ENCODE measurements at regions not wholly inside any gene's neighbourhood (a gene's known extent, or its start where the extent isn't known, plus 50 kb on each side); places are given as distances from the start of the nearest gene placed in this dataset.

DNA sequence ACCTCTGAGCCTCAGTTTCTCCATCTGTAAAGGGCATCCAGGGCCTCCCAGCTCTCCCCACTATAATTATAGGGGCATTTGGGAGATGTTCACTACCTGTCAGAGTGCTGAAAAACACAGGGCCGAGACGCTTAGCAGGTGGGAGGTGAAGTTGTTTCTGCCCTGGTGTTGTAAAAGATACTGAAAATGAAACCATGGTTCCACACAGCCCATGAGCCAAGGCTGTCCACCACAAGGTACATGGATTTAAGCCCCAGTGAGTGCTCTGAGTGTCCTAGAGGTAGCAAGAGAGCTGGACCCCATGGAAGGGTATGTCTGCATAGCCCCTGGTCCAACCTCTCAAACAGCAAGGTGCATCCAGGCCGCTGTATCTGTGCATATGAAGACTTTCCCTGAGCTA lies 137.5 kb downstream of the C5orf15 start:
- H3K4ac ChIP-seq (ENCODE audit: low read depth, low read length): no peak overlapping the region
- no CpG with 5 or more reads among the region's 3 CpGs for WGBS (ENCODE audit: extremely low coverage, insufficient read length, low lambda C conversion rate)

More for the DNA sequence above, 137.5 kb downstream of the C5orf15 start:
- no peak overlapping the region for H3K27ac Mint-ChIP-seq
- H3K4me1 Mint-ChIP-seq: peaks cover 0 to 4% of the 10 kb centered on the region in 2 experiments; a peak in 1 of 4 replicates
- H3K9ac ChIP-seq (ENCODE audit: extremely low read depth, insufficient read length, low read length): no peak overlapping the region
- H4K5ac ChIP-seq (ENCODE audit: insufficient read length, low read depth, low read length): no peak overlapping the region
- no peak overlapping the region for H2AK5ac ChIP-seq (ENCODE audit: insufficient read length, low read length)
- no peak overlapping the region for H2BK120ac ChIP-seq (ENCODE audit: low read depth, low read length, poor library complexity, severe bottlenecking)
- H3K18ac ChIP-seq (ENCODE audit: insufficient read length, low read depth, low read length): no peak overlapping the region
- H2BK20ac ChIP-seq (ENCODE audit: low read depth, low read length, poor library complexity, severe bottlenecking): no peak overlapping the region
- H3K9me3 Mint-ChIP-seq: peaks cover 3% of the 10 kb centered on the region in 2 experiments; a peak in 3 of 5 replicates
- H3K56ac ChIP-seq (ENCODE audit: insufficient read length, low read depth, low read length): no peak overlapping the region
- H4K8ac ChIP-seq (replicated peaks; ENCODE audit: insufficient read length, low read depth, low read length): no peak overlapping the region
- no peak overlapping the region for H3K23ac ChIP-seq (ENCODE audit: insufficient read length, low read depth, low read length)
- no peaks in the 10 kb centered on the region for H3K27me3 ChIP-seq (ENCODE audit: insufficient read depth, low read length)
- no peak for DNase-seq
- H3K36me3 Mint-ChIP-seq (ENCODE audit: insufficient read depth in 1 of 3, low read depth in 3 of 3): no peaks in the 10 kb centered on the region; a peak in 1 of 7 replicates
- no peak overlapping the region for H3K14ac ChIP-seq (ENCODE audit: insufficient read depth, low read length)
- H3K4me3 Mint-ChIP-seq: no peak overlapping the region
- TF ChIP-seq, protein P1, sequence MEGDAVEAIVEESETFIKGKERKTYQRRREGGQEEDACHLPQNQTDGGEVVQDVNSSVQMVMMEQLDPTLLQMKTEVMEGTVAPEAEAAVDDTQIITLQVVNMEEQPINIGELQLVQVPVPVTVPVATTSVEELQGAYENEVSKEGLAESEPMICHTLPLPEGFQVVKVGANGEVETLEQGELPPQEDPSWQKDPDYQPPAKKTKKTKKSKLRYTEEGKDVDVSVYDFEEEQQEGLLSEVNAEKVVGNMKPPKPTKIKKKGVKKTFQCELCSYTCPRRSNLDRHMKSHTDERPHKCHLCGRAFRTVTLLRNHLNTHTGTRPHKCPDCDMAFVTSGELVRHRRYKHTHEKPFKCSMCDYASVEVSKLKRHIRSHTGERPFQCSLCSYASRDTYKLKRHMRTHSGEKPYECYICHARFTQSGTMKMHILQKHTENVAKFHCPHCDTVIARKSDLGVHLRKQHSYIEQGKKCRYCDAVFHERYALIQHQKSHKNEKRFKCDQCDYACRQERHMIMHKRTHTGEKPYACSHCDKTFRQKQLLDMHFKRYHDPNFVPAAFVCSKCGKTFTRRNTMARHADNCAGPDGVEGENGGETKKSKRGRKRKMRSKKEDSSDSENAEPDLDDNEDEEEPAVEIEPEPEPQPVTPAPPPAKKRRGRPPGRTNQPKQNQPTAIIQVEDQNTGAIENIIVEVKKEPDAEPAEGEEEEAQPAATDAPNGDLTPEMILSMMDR (conservative IDR thresholded peaks at IDR 0.05): no peak
- H3K27me3 Mint-ChIP-seq (ENCODE audit: low read depth): no peaks in the 10 kb centered on the region; the same call in none of the 2 replicates
- no peak overlapping the region for H3K27ac ChIP-seq (ENCODE audit: insufficient read length, low read depth, low read length)
- no peak overlapping the region for H4K91ac ChIP-seq (ENCODE audit: insufficient read length, low read depth, low read length)
- no peaks in the 10 kb centered on the region for H3K79me2 ChIP-seq (ENCODE audit: insufficient read depth, low read length)
- H3K23me2 ChIP-seq (ENCODE audit: insufficient read length, low read depth, low read length, poor library complexity, severe bottlenecking): no peaks in the 10 kb centered on the region
- no peak overlapping the region for H2AFZ ChIP-seq (ENCODE audit: low read length)
- H3K4me1 ChIP-seq (ENCODE audit: insufficient read depth, low read length): no peaks in the 10 kb centered on the region; the same call in 1 of the 2 replicates
- H2BK15ac ChIP-seq (ENCODE audit: low read depth, low read length): no peak overlapping the region
- H3T11ph ChIP-seq (ENCODE audit: low read length): no peak overlapping the region
- H3K9me3 ChIP-seq (ENCODE audit: control insufficient read depth, low read depth, low read length): no peaks in the 10 kb centered on the region
- no peak overlapping the region for H2BK5ac ChIP-seq (ENCODE audit: insufficient read length, low read length)
- no peak overlapping the region for H2BK12ac ChIP-seq (ENCODE audit: insufficient read length, low read depth, low read length)
- H4K20me1 ChIP-seq (ENCODE audit: control insufficient read depth, insufficient read depth, insufficient read length): no peaks in the 10 kb centered on the region
- no peaks in the 10 kb centered on the region for H3K79me1 ChIP-seq (ENCODE audit: insufficient read depth, low read depth, low read length, poor library complexity, severe bottlenecking)
- H3K4me2 ChIP-seq (ENCODE audit: insufficient read depth, insufficient read length, low read length): no peak overlapping the region
